ENCODE measurements at regions not wholly inside any gene's neighbourhood (a gene's known extent, or its start where the extent isn't known, plus 50 kb on each side); places are given as distances from the start of the nearest gene placed in this dataset.
A peak's percentile ranks its signal among the peaks of the same experiment; 100 is the strongest.

GRCh38 chr10:26621243-26621888 is 76.1 kb upstream of the PDSS1 start:
- Histone ChIP-seq H4K20me1 (ENCODE audit: insufficient read depth, low read length) (no peaks in the 10 kb centered on the region), H3K9me3 (ENCODE audit: low read length) (no peaks in the 10 kb centered on the region), H2AFZ (ENCODE audit: low read length) (no peak overlapping the region), H3K9ac (ENCODE audit: low read length) (no peak overlapping the region), H3K27ac (ENCODE audit: low read depth, low read length, poor library complexity, severe bottlenecking) (no peak overlapping the region), H3K4me3 (ENCODE audit: low read depth, low read length, poor library complexity, severe bottlenecking) (no peak overlapping the region), H3F3A (ENCODE audit: insufficient read depth, low read length) (no peaks in the 10 kb centered on the region), H3K9me2 (ENCODE audit: low read depth, low read length) (no peaks in the 10 kb centered on the region), H3K79me2 (ENCODE audit: insufficient read depth, low read length) (no peaks in the 10 kb centered on the region), H3K4me2 (ENCODE audit: low read length) (no peak overlapping the region), H3K27me3 (ENCODE audit: insufficient read depth, low read length) (no peaks in the 10 kb centered on the region), H3K4me1 (ENCODE audit: insufficient read depth, low read length, severe bottlenecking) (peaks cover 9% of the 10 kb centered on the region), H3K36me3 (ENCODE audit: insufficient read depth, low read length) (no peaks in the 10 kb centered on the region)
- TF ChIP-seq EZH2 (IDR thresholded peaks at IDR 0.05; ENCODE audit: borderline replicate concordance, low read length) (no peak), CTCF (IDR thresholded peaks at IDR 0.05; ENCODE audit: low read length) (no peak)

DNA sequence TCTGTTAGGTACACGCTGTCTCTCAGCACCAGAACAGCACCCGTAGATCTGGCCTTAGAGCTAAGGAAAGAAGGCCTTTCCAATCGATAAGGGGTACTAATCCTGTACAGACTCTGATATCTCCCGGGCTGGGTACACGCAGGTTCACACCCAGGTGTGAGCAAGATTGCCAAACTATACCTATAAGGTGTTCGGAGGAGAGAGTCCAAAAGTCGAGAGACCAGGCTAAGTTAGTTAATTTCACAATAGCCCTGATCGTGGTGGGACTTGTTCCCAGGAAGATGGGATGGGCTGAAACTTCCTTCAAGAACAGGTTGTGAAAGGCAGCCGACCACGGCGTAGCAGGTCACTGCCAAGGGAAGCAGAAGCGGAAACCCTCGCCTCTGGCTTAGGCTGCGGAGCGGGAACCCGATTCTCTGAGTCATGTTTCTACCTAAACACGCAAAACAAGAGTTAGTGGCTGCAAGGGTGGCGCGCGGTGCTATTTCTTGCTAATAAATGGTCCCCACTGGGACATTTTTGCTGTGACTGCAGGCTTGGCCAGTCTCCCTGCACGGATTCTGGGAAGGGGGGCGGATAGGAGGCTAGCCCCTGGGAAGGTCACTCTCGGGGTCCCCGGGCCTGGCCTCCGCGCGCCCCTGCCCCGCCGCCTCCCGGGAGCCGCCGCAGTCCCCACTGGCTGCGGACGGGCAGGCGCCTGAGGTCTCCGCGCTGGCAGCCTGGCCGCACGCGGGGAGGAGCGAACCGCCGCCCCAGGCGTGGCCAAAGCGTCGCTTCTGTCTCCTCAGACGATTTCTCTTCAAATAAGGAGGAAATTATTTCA is 75.4 kb upstream of the PDSS1 start:
- H3K9me2 ChIP-seq (ENCODE audit: low read depth, low read length), result no peaks in the 10 kb centered on the region
- no peak overlapping the region for H3K27ac ChIP-seq (ENCODE audit: low read depth, low read length, poor library complexity, severe bottlenecking)
- no peaks in the 10 kb centered on the region for H3K79me2 ChIP-seq (ENCODE audit: insufficient read depth, low read length)
- no peaks in the 10 kb centered on the region for H3K36me3 ChIP-seq (ENCODE audit: insufficient read depth, low read length)
- peaks cover 3% of the 10 kb centered on the region; the same call in 1 of the 2 replicates for H3K9me3 ChIP-seq (ENCODE audit: low read length)
- TF ChIP-seq EZH2 (IDR thresholded peaks at IDR 0.05; ENCODE audit: borderline replicate concordance, low read length) (no peak), CTCF (IDR thresholded peaks at IDR 0.05; ENCODE audit: low read length) (no peak)
- H3K9ac ChIP-seq (ENCODE audit: low read length), result peak overlapping the region; percentile 34; the same call in 1 of the 2 replicates
- no peaks in the 10 kb centered on the region for H3K27me3 ChIP-seq (ENCODE audit: insufficient read depth, low read length)
- H4K20me1 ChIP-seq (ENCODE audit: insufficient read depth, low read length), result no peaks in the 10 kb centered on the region
- peak overlapping the region; percentile 65 for H3K4me2 ChIP-seq (ENCODE audit: low read length)
- H2AFZ ChIP-seq (ENCODE audit: low read length), result no peak overlapping the region
- no peaks in the 10 kb centered on the region for H3F3A ChIP-seq (ENCODE audit: insufficient read depth, low read length)
- peak overlapping the region; percentile 52 for H3K4me3 ChIP-seq (ENCODE audit: low read depth, low read length, poor library complexity, severe bottlenecking)
- peaks cover 9% of the 10 kb centered on the region for H3K4me1 ChIP-seq (ENCODE audit: insufficient read depth, low read length, severe bottlenecking)

- Histone ChIP-seq H3K79me2 (ENCODE audit: insufficient read depth, low read length) (no peaks in the 10 kb centered on the region), H3K9ac (ENCODE audit: low read length) (no peak overlapping the region), H2AFZ (ENCODE audit: low read length) (no peak overlapping the region), H3K27me3 (ENCODE audit: insufficient read depth, low read length) (no peaks in the 10 kb centered on the region), H3K36me3 (ENCODE audit: insufficient read depth, low read length) (no peaks in the 10 kb centered on the region), H3K27ac (ENCODE audit: low read depth, low read length, poor library complexity, severe bottlenecking) (no peak overlapping the region), H3K9me2 (ENCODE audit: low read depth, low read length) (no peaks in the 10 kb centered on the region), H3K4me2 (ENCODE audit: low read length) (no peak overlapping the region; the same call in 1 of the 2 replicates), H3K4me1 (ENCODE audit: insufficient read depth, low read length, severe bottlenecking) (peaks cover 9% of the 10 kb centered on the region), H4K20me1 (ENCODE audit: insufficient read depth, low read length) (no peaks in the 10 kb centered on the region), H3K9me3 (ENCODE audit: low read length) (peaks cover 3% of the 10 kb centered on the region; the same call in 1 of the 2 replicates), H3F3A (ENCODE audit: insufficient read depth, low read length) (no peaks in the 10 kb centered on the region), H3K4me3 (ENCODE audit: low read depth, low read length, poor library complexity, severe bottlenecking) (peak overlapping the region; percentile 52)
- no peak for TF ChIP-seq EZH2 (IDR thresholded peaks at IDR 0.05; ENCODE audit: borderline replicate concordance, low read length)
- TF ChIP-seq CTCF (IDR thresholded peaks at IDR 0.05; ENCODE audit: low read length), result no peak
Measured at GRCh38 chr10:26622891-26623290, 74.6 kb upstream of the PDSS1 start.
